ENCODE measurements at regions not wholly inside any gene's neighbourhood (a gene's known extent, or its start where the extent isn't known, plus 50 kb on each side); places are given as distances from the start of the nearest gene placed in this dataset.
"Not testable (repeated sequence)": the region's sequence is repeated elsewhere in the genome, so short reads cannot be mapped to it uniquely, and the experiment has no call there.

DNA sequence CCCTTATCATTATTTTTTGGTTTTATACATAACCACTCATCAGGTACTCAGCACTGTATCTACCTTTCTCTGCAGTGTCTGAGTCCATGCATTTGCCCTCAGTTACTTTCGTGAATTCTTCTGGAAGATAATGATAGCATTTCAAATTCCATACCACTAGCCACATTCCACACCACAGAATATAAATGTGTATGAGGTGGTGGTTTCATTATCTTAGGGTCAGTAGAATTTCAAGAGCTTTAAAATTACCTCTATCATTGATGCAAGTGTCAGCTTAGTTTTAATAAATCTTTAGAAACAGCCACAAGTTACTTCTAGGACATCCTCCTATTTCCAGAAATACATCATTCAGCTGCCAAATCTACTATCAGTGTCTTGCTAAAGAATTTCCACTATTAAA is 1578.3 kb downstream of the OLFM4 start:
- no peak for DNase-seq

DNA sequence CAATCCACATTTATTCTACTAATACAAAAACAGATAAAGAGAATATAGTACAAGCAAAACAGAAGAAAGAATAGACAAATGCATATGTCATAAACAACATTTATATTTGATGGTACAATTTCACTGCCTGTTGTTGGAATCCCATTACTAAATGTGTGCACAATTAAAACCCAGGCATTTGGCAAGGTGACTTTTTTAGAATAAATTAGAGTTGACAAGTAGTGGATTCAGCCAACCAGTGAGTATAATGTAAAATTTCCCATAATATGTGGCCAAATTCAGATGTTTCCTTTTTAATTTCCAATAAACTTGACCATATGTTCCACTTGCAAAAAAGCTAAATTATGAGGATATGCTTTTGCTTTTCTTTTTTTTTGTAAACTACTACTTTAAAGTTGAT is 1578.8 kb downstream of the OLFM4 start:
- DNase-seq: no peak

GRCh38 chr13:54611390-54611789 is 1582.8 kb downstream of the OLFM4 start:
- DNase-seq: no peak

DNA sequence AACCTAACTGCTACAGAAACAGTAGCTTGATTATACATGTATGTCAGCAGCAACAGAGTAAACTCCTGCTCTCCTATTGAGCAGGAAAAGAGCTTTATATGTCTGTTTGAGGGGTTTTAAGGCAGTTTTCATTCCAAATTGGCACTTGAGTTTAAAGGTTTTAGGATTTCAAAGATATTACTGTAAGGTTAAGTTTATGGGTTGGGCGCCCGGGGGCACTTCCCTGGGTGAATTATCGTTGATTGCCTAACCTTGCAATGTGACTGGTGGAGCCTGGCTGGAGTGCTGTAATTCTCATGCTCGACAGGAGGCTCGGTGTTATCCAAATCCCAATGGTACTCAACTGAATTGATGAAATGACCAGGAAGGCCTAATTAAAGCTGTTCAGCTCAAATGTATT is 1586.1 kb downstream of the OLFM4 start:
- no peak for DNase-seq

GRCh38 chr13:54626504-54626903 is 1597.9 kb downstream of the OLFM4 start:
- DNase-seq: not testable (repeated sequence)

DNA sequence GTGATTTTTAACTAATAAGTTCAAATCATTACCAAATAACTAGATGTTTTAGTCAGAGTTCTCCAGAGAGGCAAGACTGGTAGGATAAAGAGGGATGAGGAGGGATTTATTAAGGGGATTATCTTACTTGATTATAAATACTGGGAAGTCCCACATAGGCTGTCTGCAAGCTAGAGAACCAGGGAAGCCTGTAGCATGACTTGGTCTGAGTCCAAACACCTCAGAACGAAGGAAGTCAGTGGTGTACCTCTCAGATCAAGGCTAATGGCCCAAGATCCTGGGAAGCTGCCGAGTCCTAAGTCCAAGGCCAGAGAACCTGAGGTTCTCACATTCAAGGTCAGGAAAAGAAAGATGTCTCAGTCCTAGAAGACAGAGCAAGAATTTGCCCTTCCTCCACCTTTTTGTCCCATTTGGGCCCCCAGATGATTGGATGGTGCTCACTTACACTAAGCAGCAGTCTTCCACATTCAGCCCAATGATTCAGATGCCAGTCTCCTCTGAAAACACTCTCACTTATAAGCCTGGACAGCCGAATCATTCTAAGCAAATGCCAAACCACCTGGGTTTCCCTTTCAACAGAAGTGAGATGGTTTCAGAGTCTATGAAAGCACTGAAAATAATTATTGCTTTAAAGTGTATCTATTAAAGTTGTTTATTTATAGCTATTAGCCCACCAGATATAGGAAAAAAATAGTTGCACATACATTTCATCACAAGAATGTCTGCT is 1599.2 kb downstream of the OLFM4 start:
- DNase-seq: no peak

GRCh38 chr13:54628383-54628782 is 1599.8 kb downstream of the OLFM4 start:
- DNase-seq: no peak

- DNase-seq: no peak
These were observed 1604.8 kb downstream of the OLFM4 start for GRCh38 chr13:54633456-54633855.

GRCh38 chr13:54636231-54636630 is 1607.6 kb downstream of the OLFM4 start:
- no peak for DNase-seq

DNA sequence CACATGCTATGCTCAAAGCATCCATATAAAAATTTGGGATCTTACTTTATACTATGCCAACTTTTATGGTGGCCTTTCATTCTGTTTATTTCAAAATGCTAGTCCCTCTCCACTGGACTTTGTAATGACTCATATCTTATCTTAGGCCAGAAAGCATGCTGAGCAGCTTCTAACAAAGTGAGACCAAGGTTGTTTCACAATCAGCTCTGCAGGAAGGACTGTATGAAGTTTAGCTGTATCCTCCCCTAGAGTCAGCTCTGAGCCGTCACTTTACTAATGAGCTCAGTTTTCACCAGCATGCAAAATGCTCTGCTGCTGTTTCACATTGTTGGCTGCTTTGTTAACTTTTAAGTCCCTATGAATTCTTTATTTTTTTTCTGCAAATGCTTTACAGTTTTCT is 1608.8 kb downstream of the OLFM4 start:
- no peak for DNase-seq

- DNase-seq: no peak
These were observed 1612.1 kb downstream of the OLFM4 start for GRCh38 chr13:54640719-54641118.

- DNase-seq: no peak
These were observed 1615.2 kb downstream of the OLFM4 start for GRCh38 chr13:54643863-54644262.

- no peak for DNase-seq
These were observed 1618.7 kb downstream of the OLFM4 start for GRCh38 chr13:54647275-54647674.

DNA sequence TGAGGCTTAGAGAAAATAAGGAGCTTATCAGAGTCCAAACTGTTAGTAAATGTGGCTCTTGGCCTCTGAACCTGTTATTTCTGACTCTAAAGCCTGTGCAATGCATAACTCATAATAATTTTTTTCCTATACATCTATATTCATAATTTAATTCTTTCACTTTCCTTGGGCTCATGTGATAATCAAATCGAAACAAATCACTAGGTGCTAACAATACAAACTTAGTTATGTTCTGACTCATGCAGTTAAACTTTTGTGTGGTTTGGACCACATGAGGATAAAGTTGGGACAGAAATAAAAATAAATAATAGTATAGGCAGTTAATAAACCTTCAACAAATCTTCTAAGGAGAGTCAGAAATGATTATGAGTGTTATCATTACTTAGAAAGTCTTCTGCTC is 1629.0 kb downstream of the OLFM4 start:
- no peak for DNase-seq

- no peak for DNase-seq
These were observed 1630.2 kb downstream of the OLFM4 start for GRCh38 chr13:54658771-54659170.

DNA sequence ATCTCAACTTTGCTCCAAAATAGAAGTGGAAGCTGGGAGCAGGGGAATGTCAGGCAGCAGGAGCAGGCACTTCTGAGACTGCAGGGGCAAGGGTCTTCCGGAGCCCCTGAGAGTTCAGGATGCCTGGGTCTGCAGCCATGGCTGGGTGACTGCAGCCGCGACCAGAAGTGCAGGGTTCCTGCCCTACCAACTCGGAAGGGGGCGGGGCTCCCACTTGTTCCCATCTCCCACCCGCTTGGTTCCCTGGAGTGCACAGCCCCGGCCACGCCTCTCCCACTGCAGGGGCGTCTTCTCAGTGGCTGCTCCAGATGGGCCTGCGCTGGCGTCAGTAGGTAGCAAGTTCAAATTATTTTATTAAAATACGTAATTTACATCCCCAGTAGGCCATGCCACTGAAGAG is 1631.7 kb downstream of the OLFM4 start:
- no peak for DNase-seq

- no peak for DNase-seq
These were observed 1648.0 kb downstream of the OLFM4 start for GRCh38 chr13:54676526-54677113.

DNA sequence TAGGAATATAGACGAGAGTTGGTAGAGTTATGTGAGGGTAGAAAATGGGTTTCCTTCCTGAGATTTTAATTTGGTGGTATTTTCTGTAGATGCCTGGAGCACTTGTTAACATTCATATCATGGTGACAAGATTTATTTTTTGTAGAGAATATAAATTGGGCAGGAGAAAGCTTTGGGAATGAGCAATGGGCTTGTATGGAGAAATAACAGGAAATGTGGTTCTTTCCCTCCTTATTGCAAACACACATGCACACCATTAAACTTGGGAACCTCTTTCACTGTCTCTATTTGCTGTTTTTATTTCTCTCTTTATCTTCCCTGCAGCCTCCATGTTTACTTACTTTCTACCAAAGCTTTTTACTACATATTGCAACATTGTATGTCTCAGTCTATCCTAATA is 1653.6 kb downstream of the OLFM4 start:
- DNase-seq: no peak

- DNase-seq: no peak
These were observed 1658.6 kb downstream of the OLFM4 start for GRCh38 chr13:54687173-54687572.

- DNase-seq: no peak
These were observed 1671.2 kb downstream of the OLFM4 start for GRCh38 chr13:54699831-54700230.

DNA sequence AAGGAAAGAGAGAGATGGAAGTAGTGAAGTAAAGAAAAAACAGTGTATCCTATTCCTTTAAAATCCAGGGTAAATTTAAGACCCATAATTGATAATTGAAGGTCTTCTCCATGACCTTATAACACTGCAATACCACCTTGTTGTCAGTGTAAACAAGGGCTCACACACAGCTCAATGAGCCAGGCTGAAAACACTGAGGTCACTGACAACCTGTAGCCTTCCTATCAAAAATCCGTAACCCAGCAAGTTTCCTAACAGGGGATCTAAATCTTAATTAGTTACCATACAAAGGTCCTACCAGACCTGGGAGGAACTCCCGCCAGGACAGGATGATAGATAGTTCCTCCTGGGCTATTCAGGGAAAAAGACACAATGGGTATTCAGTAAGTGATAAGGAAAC is 1677.1 kb downstream of the OLFM4 start:
- no peak for DNase-seq

- no peak for DNase-seq
These were observed 1677.7 kb downstream of the OLFM4 start for GRCh38 chr13:54706336-54706735.

DNA sequence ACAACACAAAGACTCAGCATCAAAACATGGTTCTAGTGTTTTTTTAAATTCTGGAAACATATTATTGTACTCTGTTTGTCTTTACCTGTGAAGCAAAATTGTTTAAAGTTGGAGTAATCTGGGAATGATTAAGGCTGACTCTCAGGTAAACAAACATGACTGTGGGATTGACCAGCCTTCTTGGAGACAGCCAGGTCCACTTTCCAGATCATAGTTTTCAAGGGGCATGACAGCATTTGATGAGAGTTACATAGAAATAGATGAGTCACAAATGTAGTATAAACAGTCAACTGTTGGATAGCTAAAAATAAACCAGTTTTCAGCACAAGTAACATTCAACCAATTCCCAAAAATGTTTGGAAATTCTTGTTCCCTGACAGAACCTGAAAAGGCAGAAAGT is 1680.9 kb downstream of the OLFM4 start:
- no peak for DNase-seq

GRCh38 chr13:54733639-54734038 is 1705.0 kb downstream of the OLFM4 start:
- DNase-seq: no peak

DNA sequence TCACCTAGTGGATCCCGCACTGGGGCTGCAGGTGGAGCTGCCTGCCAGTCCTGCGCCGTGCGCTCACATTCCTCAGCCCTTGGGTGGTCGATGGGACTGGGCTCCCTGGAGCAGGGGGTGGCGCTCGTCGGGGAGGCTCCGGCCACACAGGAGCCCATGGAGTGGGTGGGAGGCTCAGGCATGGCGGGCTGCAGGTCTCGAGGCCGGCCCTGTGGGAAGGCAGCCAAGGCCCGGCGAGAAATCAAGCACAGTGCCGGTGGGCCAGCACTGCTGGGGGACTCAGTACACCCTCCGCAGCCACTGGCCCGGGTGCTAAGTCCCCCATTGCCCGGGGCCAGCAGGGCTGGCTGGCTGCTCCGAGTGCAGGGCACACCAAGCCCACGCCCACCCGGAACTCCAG is 1708.6 kb downstream of the OLFM4 start:
- not testable (repeated sequence) for DNase-seq

All from DMS79 (cell line).